Suppressor macrophage (primary cell): ENCODE measurements at regions not wholly inside any gene's neighbourhood (a gene's known extent, or its start where the extent isn't known, plus 50 kb on each side); places are given as distances from the start of the nearest gene placed in this dataset.

Source experiments
- DNase-seq, 4 experiments: peaks; one replicate each; pipeline ENCODE4 v3.0.0-alpha.2; 2020 to 2022

DNA sequence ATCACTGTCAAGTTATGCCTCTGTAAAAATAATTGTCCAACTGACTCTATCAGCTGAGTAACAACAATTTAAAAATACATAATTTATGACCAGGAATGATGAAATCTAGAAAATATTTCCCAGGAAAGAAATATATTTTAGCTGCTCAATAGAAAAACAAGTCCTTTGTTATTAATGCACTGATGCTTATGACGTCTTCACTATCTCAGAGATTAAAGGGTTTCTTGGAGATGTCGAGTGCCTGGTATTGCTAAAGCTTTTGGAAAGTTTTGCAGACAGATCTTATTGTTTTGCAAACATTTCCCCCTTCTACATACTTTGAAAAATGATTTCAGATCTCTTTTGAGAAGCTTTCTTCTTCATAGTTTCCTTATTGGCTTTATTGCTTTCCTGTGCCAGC lies 154.6 kb upstream of the RPS6KA3 start:
- DNase-seq, result no peak

DNA sequence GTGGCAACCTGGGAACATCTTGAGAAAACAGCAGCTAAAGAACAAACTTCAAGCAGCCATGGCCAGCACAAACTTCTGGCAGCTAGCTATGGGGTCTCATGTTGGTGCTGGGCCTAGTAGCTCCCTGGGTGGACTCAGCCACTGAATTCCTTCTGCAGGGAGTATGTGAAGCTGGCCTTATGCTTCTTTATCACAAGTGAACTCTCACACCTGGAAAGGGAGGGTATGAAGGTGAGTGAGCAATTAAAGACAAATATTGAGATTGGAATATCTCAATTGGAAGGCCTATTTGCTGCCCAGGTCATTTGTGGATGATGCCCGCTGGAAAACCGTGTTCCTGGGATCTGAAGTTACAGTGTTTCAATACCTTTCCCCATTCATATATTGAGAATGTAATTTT lies 153.3 kb upstream of the RPS6KA3 start:
- no peak for DNase-seq

DNA sequence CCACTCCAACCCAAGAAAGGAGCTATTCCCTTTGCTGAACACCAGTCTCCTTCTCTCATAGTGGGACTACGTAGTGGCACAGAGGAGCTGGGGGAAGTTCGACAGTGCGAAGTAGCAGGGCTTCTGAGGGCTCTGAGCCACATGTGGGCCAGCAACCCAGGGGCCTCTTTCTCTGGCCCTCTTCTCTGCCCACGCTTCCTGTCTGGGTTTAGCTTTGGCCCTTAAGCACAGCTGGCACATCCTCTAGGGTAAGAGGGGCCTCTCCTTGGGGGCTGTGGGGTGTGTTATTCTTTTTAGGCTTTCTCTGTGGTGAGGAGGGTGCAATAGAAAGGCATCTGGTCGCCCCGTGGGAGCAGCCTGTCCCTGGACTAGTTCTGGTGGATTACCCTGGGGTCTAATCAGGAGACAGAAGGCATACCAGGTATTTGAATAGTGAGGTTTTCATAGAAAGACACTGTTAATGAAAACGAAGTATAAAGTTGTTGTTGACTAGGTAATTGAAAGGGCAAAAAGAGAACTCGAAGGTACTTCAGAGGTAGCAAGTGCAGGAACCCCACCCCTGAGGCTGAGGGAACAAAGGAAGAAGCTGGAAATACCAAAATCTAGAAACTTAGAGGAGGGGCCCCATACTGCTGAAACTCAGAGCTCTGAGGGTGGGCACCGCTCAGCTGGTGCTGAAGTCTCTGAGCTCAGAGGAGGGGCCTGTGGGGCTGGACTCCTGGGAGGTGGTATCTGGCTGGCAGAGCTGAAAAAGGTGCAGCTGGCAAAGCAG lies 151.9 kb upstream of the RPS6KA3 start:
- peak in 3 of 4 experiments; percentile 4 to 27 (median 24) for DNase-seq

DNA sequence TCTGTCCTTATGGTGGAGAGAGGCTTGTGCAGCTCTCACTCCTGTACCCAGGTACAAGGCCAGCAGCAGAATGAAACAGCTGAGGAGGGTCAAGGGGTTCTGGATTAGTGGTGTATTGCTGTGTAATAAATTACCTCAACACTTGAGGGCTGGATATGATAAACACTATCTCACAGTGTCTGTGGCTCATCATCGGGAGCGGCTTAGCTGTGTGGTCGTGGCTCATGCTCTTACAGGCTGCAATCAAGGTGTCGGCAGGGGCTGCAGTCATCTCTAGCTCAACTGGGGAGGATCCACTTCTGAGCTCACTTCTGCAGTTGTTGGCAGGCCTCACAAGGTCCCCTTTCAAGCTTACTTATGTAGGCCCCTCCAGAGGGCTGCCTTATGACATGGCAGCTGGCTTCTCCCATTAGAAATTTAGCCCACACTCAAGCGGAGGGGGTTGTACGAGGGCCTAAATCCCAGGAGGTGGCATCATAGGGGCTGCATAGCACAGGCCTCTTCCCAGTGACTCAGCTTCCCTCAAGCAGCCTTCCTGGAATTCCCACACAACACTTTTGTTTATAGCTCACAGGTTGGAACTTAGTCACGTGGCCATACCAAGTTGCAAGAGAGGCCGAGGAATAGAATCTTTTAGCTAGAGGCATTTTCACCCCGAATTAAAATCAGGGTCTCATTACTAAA lies 148.2 kb upstream of the RPS6KA3 start:
- DNase-seq, result no peak

DNA sequence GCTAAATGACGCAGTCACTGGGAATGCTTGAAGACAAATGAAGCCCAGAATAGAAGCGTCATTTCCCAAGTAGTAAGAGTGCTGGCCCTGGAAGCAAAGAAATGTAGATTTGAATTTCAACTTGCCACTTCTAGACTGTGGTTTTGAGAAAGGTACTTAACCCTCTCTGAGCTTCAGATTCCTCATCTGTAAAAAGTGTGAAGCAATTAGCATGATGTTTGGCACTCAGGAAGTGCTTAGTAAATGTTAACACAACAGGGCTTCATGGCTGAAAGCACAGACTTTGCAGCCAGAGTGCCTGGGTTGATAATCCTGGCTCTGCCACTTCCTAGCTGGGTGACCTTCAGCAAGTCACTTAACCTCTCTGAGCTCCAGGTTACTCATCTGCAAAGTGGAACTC lies 147.4 kb upstream of the RPS6KA3 start:
- no peak for DNase-seq

DNA sequence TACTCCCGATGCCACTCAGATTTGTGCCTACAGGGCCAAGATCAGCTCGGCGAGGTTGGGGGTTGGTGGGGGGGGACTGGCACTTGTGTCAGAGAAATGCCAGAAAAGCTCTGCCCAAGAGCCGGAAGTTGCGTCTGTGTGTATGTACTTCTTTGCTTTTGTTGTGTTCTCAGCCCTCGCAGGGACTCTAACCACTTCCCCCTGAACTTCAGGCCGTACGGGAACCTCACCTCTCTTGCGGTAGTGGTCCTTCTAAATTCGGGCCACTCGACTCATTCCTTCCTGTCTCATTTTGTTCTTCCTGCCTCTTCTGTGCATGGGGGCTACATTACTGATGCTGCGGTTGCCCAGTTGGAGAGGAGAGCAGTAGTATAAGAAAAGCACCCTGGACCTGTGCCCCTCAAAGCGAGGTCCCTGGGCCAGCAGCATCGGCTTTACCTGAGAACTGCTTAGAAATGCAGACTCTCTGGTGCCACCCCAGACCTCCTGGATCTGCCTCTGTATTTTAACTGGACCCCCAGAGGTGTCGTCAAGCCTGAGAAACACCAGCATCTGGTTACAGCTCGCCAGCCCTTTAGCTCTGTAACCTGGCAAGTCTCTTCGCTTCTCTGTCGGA lies 146.3 kb upstream of the RPS6KA3 start:
- peak in 3 of 4 experiments; percentile 26 to 37 (median 34) for DNase-seq

DNA sequence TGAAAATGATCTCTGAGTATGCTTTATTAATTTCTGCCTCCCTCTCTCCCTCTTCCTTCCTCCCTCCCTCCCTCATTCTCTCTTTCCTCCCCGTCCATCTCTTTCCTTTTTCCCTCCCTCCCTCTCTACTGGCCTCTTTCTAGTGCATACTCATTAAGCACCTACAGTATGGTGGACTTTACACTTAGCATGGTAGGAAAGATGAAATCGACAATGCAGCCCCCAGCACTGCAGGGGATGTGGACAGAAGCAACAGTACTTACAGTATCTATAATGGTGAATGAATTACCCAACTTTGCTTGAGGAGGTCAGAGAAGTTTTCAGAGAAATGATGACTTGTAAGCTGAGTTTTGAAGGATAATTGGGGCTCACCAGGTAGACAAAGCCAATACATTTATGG lies 143.8 kb upstream of the RPS6KA3 start:
- DNase-seq, result no peak

DNA sequence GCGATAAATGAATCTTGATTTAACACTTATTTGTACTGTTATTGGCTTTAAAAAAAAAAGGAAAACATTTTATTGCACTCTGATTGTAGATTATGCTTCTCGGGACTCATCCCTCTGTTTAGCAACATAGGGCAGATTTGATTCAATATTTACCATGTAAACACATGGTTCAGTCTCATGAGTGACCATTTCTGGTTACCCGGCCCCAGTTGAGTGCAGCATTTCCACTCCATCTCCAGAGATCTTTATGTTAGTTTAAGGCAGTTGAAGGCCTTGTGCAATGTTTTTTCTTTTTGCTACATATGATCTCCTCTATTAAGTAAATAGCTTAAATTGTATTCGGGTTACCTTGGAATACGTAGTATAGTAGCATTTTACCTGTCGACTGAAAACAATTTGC lies 143.3 kb upstream of the RPS6KA3 start:
- DNase-seq, result no peak

DNA sequence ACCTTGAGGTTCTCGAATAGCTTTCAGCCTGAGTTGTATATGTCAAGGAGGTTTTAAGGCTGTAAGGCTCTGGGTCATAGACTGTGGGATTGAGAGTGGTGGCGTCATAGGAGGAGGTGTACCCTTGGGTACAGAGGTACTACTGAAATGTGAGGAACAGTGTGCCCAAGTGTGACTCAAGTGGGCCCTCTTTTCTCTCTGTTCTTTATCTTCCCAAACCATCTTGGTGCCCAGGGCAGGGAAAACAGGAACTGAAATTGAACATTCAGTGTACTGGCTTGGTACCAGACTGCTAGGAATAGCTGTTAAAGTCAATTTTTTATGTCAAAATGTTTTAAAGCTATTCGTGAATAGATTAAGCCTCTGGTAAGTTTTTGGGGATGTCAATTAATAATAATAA lies 136.2 kb upstream of the RPS6KA3 start:
- peak; percentile 3 to 34 (median 22) for DNase-seq

DNA sequence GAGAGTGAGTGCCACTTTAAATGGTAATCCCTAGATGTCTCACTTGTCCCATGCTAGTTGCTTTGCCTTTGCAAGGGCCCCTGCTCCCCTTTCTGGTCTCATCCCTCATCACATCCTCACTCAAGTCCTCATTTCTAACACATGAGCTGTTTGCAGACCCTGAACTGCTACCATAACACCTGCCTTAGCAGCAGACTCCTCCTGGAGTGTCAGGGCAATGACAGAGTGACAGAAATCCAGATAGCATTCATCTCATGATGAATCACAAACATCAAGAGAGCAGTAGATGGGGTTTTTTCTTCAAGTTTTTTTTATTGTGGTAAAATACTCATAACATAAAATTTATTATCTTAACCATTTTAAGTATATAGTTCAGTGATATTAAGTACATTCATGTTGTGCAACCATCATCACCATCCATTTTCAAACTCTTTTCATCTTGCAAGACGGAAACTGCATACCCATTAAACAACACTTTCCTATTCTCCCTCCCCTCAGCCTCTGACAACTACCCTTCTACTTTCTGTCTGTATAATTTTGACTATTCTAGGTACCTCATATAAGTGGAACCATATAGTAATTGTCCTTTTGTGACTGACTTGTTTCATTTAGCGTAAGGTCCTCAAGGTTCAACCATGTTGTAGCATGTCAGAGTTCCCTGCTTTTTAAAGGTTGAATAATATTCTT lies 133.2 kb upstream of the RPS6KA3 start:
- DNase-seq, result no peak

DNA sequence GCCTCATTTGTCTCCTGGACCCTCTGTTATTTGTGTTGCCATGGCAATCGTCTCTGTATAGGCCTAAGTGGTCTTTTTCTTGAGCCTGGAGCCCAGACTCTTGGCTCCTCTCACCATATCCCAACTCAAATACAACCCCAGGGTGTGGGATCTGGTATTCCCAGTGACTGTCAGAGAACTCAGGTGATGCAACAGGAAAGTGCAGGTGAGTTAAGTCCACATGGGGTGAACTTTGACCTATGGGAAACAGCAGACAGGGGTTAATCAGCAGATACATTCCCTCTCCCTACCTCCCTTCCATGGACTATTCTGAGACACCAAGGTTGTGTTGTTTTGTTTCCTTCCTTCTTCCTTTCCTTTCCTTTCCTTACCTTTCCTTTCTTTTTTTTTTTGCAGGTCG lies 130.9 kb upstream of the RPS6KA3 start:
- no peak for DNase-seq

DNA sequence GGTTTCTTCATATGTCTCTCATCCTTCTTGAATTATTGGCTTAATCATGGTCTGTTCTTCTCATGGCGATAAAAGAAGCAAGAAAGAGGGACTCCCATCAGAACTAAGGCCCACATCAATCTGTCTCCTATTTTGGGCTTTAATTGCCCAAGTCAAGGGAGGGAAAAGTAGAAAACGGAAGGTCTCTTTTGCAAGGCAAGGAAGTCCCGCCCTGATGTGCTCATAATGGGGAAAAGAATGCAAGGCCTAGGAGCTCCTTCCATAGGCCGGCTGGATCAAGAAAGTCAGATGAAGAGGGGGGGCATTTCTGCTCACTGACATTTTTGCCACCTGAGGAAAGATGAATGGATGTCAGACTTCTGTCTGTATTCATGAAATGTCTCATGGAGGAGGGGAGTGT lies 127.7 kb upstream of the RPS6KA3 start:
- DNase-seq, result peak; percentile 11 to 47 (median 38)

DNA sequence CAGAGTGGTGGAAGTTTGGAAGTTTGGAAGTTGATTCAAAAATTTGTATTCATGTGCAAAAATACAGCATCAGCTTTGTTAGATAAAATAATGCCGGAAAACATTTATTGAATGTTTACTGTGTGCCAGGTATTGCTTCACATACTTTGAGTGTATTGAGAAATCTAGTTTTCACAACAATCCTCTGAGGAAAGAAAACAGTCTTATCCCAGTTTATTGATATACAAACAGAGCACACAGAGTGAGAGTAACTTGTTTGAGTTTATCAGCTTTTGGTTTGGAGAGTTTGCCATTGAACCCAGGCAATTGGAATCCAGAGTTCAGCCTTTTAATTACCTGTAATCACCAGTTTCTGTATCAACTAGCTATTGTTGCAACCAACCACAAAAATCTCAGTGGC lies 127.2 kb upstream of the RPS6KA3 start:
- DNase-seq, result peak in 1 of 4 experiments; percentile 24

DNA sequence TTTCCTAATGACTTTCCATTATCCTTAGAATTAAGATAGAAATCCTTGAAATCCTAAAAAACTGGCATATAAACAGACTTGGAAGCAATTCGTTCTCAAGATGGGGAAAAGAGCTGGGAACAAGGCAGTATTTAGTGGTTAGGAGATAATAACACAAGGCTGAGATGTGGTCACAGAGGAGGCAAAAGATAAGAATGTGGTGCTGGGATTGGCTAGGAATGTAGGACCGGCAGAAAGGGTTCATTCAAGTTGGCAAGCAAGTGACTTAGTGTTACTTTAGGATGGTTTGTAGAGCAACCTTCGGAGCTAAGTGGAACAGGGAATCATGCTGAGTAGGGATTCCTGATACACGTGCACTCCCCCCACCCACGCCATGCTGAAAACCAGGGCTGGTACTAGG lies 121.9 kb upstream of the RPS6KA3 start:
- DNase-seq, result no peak

DNA sequence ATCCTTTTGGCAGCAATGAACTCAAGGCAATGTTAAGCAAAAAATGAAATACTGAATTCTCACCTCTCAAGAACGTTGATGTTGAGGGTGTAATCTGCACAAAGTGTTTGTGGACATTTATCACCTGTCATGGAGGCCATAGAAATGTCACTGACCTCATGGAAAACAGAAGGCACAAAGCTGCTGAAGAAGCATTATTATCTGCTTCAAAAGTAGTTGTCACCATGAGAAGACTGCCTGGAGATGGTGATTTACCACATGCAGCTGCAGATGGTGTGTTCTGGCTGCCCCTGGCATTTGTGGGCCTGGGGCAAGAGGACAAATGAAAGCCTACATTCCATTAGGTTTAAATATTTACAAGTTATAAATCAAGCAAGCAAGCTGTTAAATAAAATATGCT lies 116.8 kb upstream of the RPS6KA3 start:
- no peak for DNase-seq

DNA sequence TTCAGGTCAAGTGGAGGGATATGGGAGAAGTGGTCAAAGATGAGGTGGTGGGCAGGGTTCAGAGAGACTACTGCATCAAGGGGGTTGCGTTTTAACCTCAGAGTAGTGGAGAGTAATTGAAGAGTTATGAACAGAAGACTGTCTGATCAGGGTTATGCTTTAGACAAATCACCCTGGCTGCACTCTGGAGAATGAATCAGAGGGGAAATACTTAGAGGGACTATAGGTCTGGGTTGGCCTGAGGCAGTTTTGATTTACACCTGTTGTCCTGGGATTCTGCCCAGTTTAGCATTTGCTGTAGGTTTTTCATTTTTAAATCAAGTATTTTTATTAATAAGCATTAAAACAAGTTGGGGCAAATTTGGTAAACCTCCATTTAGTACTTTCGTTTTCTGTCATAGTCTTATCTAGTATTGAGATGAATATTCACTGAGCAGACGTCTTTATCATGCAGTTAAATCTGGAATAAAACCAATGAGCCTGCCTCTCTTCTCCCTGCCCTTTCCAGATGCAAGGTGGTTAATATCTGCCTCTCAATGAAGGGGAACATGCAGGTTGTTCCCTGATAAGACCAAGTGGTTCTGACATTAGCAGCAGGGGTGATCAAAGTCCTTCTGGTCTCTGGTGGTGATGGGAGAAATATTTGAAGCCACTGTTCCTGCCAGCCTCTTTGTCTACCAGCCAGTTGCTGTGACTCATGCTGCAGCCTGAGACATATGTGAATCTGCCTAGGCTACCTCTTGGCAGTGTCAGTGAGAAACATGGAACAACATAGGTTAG lies 116.0 kb upstream of the RPS6KA3 start:
- DNase-seq, result no peak

DNA sequence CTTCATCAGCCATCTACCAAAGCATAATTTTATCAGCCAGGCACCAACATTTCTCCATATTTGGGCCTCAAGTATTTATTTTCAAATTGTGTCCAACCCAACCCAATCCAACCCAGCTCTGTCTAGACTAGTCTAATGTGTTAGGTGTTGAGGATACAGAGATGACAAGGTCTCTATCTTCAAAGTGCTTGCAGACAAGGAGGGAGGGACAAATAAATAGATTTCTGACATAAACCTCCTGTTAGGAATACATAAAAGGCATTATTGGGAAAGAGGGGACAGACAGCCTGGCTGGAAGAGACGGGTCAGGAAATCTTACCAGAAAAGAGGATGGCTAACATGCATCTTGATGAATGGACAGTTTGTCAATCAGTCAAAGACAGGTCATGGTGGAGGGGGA lies 115.4 kb upstream of the RPS6KA3 start:
- no peak for DNase-seq

DNA sequence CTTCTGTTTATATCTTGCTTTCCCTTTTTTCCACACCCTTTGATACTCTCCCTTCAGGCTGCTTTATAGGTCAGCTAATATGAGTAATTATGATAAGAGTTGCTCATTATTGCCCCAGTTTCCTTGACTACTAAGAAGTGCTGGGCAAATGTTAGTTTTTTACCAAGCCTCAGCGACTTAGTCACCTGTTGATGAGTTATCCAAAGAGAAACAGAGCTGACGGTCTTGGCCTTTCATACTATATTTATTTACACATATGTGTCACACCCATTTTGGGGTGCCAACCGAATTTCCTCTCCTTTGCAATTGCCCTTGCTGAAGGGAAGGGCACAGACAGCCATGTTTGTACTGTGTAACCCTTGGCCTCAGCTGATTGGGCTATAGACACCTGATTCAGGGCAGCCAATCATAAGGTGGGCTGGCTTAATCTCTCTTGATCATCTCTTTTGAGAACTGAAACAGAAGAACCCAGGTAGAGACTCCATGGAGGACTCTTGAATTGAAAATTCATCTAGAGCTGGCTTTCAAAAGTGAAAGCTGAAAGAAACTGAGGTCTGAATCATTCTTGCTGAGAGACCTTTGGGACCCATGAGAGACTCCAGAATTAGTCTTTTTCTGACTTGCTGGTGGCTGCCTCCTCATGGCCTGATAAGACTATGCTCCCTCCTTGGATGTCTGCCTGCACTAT lies 111.7 kb upstream of the RPS6KA3 start:
- DNase-seq, result no peak

DNA sequence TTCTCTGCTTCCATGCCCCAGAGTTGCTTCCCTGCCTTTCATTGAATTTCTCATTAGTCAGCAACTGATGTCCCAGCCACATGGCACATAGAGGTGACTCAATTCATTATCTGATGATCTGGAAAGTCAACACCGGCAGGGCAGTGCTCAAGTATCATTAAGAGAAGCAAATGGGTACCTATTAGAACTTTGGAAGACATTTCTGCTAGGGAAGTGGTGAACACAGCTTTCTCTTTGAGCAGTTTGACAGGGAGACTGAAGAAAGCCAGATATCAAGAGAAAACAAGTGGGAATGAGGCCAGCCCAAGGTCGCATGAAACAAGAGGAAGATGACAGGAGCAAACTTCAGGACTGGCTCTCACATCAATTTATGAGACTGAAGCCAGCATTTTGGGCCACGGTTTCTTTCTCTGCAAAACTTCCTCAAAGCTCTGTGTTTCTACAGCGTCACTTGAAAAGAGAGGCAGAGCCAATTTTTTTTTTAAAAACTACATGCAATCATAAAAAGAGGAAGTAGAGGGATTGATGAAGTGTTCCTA lies 108.3 kb upstream of the RPS6KA3 start:
- DNase-seq, result peak; percentile 50 to 81 (median 69)

DNA sequence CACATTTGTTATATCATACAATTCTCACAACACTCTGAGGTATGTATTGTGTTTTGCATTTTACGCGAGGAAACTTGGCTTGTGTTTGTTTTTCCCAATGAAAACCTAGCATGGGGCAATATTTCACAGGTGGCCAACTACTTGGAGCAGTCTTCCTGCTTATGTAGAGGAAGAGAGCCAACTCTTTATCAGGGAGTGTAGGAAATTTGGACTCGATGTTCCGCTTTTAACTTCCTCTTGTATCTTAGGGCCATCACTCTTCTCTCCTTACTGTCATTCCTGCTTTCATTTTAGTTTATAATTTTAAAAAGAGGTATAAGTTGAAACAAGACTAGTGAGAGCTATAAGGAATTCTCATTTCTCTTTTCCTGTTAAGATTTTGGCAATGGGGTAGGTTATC lies 107.7 kb upstream of the RPS6KA3 start:
- peak; percentile 17 to 56 (median 31) for DNase-seq

DNA sequence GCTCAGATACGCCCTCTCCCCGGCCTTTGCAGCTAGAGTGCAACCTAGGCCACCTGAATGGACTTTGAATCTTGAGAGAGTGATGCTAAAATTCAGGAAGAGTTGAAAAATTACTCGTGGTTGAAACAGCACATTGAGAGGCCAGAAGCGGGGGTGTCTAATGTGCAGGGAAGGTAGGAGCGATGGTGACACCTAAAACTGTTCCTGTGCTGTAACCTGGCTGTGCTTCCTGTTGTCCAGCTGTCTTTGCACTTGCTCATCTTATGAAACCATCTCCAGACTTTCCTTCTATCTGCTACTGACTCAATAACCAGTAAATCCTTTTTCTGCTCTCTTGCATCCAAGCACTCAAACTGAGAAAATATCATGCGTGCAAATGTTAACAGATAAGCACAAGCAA lies 106.4 kb upstream of the RPS6KA3 start:
- no peak for DNase-seq

DNA sequence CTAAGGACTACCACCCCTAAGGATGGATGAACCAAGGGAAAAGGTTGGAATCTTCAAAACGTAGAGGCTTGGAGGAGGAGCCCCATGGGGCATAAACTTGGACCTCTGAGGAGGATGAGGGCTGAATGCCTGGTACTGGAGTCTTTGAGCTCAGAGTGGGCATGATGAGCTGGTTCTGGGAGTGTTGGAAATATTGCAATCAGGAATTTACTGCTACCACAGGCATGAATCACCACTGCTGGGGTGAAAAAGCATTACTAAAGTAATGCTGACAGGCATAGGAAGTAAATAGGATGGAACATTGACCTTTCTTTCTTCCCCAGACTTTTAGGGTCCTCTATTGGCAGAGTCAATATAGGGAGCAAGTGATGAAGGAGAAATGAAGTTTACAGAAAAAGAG lies 105.8 kb upstream of the RPS6KA3 start:
- peak in 3 of 4 experiments; percentile 8 to 44 (median 17) for DNase-seq
